ENCODE measurements at regions not wholly inside any gene's neighbourhood (a gene's known extent, or its start where the extent isn't known, plus 50 kb on each side); places are given as distances from the start of the nearest gene placed in this dataset.

DNA sequence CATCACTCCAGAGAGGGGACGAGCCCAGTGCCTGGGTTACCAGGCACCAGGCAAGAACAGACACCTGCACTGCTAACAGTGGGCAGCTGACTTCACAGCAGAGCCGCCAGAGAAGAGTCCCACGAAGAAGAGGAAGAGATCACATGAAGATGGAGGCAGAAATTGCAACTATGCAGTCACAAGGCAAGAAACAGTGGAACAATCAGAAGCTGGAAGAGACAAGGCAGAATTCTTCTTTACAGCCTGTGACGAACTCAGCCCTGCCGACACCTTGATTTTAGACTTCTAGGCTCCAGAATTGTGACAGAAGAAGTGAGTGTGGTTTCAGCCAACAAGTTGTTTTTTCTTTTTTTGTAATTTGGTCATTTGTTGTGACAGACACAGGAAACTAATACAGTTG, 59.2 kb downstream of the IL12A start:
- POLR2A ChIA-PET, result no interaction called here
- FAIRE-seq, result no peak
- TF ChIP-seq MBD2 (IDR thresholded peaks at IDR 0.05; ENCODE audit: borderline replicate concordance, low read depth) (no peak), CC2D1A (IDR thresholded peaks at IDR 0.05) (no peak), HMG20B (CRISPR knock-in tag; IDR thresholded peaks at IDR 0.05) (no peak), MAFG (tag; conservative IDR thresholded peaks at IDR 0.05) (no peak), PHB2 (IDR thresholded peaks at IDR 0.05; ENCODE audit: low read depth) (no peak), ZNF76 (CRISPR knock-in tag; IDR thresholded peaks at IDR 0.05; ENCODE audit: borderline replicate concordance) (no peak)
- TF ChIP-seq, protein P1, sequence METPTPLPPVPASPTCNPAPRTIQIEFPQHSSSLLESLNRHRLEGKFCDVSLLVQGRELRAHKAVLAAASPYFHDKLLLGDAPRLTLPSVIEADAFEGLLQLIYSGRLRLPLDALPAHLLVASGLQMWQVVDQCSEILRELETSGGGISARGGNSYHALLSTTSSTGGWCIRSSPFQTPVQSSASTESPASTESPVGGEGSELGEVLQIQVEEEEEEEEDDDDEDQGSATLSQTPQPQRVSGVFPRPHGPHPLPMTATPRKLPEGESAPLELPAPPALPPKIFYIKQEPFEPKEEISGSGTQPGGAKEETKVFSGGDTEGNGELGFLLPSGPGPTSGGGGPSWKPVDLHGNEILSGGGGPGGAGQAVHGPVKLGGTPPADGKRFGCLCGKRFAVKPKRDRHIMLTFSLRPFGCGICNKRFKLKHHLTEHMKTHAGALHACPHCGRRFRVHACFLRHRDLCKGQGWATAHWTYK (CRISPR knock-in tag; IDR thresholded peaks at IDR 0.05), result no peak
- TF ChIP-seq, protein P2, sequence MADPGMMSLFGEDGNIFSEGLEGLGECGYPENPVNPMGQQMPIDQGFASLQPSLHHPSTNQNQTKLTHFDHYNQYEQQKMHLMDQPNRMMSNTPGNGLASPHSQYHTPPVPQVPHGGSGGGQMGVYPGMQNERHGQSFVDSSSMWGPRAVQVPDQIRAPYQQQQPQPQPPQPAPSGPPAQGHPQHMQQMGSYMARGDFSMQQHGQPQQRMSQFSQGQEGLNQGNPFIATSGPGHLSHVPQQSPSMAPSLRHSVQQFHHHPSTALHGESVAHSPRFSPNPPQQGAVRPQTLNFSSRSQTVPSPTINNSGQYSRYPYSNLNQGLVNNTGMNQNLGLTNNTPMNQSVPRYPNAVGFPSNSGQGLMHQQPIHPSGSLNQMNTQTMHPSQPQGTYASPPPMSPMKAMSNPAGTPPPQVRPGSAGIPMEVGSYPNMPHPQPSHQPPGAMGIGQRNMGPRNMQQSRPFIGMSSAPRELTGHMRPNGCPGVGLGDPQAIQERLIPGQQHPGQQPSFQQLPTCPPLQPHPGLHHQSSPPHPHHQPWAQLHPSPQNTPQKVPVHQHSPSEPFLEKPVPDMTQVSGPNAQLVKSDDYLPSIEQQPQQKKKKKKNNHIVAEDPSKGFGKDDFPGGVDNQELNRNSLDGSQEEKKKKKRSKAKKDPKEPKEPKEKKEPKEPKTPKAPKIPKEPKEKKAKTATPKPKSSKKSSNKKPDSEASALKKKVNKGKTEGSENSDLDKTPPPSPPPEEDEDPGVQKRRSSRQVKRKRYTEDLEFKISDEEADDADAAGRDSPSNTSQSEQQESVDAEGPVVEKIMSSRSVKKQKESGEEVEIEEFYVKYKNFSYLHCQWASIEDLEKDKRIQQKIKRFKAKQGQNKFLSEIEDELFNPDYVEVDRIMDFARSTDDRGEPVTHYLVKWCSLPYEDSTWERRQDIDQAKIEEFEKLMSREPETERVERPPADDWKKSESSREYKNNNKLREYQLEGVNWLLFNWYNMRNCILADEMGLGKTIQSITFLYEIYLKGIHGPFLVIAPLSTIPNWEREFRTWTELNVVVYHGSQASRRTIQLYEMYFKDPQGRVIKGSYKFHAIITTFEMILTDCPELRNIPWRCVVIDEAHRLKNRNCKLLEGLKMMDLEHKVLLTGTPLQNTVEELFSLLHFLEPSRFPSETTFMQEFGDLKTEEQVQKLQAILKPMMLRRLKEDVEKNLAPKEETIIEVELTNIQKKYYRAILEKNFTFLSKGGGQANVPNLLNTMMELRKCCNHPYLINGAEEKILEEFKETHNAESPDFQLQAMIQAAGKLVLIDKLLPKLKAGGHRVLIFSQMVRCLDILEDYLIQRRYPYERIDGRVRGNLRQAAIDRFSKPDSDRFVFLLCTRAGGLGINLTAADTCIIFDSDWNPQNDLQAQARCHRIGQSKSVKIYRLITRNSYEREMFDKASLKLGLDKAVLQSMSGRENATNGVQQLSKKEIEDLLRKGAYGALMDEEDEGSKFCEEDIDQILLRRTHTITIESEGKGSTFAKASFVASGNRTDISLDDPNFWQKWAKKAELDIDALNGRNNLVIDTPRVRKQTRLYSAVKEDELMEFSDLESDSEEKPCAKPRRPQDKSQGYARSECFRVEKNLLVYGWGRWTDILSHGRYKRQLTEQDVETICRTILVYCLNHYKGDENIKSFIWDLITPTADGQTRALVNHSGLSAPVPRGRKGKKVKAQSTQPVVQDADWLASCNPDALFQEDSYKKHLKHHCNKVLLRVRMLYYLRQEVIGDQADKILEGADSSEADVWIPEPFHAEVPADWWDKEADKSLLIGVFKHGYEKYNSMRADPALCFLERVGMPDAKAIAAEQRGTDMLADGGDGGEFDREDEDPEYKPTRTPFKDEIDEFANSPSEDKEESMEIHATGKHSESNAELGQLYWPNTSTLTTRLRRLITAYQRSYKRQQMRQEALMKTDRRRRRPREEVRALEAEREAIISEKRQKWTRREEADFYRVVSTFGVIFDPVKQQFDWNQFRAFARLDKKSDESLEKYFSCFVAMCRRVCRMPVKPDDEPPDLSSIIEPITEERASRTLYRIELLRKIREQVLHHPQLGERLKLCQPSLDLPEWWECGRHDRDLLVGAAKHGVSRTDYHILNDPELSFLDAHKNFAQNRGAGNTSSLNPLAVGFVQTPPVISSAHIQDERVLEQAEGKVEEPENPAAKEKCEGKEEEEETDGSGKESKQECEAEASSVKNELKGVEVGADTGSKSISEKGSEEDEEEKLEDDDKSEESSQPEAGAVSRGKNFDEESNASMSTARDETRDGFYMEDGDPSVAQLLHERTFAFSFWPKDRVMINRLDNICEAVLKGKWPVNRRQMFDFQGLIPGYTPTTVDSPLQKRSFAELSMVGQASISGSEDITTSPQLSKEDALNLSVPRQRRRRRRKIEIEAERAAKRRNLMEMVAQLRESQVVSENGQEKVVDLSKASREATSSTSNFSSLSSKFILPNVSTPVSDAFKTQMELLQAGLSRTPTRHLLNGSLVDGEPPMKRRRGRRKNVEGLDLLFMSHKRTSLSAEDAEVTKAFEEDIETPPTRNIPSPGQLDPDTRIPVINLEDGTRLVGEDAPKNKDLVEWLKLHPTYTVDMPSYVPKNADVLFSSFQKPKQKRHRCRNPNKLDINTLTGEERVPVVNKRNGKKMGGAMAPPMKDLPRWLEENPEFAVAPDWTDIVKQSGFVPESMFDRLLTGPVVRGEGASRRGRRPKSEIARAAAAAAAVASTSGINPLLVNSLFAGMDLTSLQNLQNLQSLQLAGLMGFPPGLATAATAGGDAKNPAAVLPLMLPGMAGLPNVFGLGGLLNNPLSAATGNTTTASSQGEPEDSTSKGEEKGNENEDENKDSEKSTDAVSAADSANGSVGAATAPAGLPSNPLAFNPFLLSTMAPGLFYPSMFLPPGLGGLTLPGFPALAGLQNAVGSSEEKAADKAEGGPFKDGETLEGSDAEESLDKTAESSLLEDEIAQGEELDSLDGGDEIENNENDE (IDR thresholded peaks at IDR 0.05; ENCODE audit: low read depth, low read length), result no peak
- TF ChIP-seq, protein P3, sequence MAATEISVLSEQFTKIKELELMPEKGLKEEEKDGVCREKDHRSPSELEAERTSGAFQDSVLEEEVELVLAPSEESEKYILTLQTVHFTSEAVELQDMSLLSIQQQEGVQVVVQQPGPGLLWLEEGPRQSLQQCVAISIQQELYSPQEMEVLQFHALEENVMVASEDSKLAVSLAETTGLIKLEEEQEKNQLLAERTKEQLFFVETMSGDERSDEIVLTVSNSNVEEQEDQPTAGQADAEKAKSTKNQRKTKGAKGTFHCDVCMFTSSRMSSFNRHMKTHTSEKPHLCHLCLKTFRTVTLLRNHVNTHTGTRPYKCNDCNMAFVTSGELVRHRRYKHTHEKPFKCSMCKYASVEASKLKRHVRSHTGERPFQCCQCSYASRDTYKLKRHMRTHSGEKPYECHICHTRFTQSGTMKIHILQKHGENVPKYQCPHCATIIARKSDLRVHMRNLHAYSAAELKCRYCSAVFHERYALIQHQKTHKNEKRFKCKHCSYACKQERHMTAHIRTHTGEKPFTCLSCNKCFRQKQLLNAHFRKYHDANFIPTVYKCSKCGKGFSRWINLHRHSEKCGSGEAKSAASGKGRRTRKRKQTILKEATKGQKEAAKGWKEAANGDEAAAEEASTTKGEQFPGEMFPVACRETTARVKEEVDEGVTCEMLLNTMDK (IDR thresholded peaks at IDR 0.05; ENCODE audit: borderline replicate concordance, insufficient read depth, low read depth, low read length, poor library complexity, severe bottlenecking), result no peak

More for the DNA sequence above, 59.2 kb downstream of the IL12A start:
- Histone ChIP-seq H2AFZ (ENCODE audit: low read depth, low read length) (no peak overlapping the region), H3K9me3 (replicated peaks; ENCODE audit: control insufficient read depth, insufficient read depth, low read depth, low read length) (no peaks in the 10 kb centered on the region), H3K36me3 (ENCODE audit: control insufficient read depth, insufficient read depth, low read length) (no peaks in the 10 kb centered on the region), H4K20me1 (replicated peaks; ENCODE audit: control insufficient read depth, insufficient read depth, low read length) (no peaks in the 10 kb centered on the region), H3K9me1 (ENCODE audit: control insufficient read depth, insufficient read depth, low read length) (no peaks in the 10 kb centered on the region), H3K27ac (ENCODE audit: extremely low read depth, low read depth, low read length) (no peak overlapping the region), H3K4me3 (no peak overlapping the region), H3K27me3 (ENCODE audit: control insufficient read depth in 2 of 2, insufficient read depth in 2 of 2, low read length in 2 of 2) (peaks cover 0 to 7% of the 10 kb centered on the region in 2 experiments; a peak in 1 of 5 replicates), H3K9ac (ENCODE audit: insufficient read depth in 1 of 2, low read depth in 2 of 2, low read length in 2 of 2) (no peak overlapping the region), H3K79me2 (ENCODE audit: control insufficient read depth, insufficient read depth, low read length) (no peaks in the 10 kb centered on the region), H3K4me1 (replicated peaks in 1 of 2; ENCODE audit: control insufficient read depth in 2 of 2, insufficient read depth in 2 of 2, low read length in 2 of 2) (no peaks in the 10 kb centered on the region), H3K4me2 (ENCODE audit: insufficient read depth, low read length) (no peak overlapping the region)
- no peak for ATAC-seq
- no TSS peak for BruUV-seq (replicated peaks)
- CTCF ChIA-PET (ENCODE audit: low intra/inter-chr PET ratio), result no interaction called here
- 0% methylated on average over 4 of the region's 5 CpGs for WGBS (ENCODE audit: insufficient coverage, low coverage, missing lambda C conversion rate)
- DNase-seq (ENCODE audit: extremely low read depth in 1 of 4, low spot score in 3 of 4), result no peak
- intact Hi-C loops (cut with micrococcal nuclease) (no loop called here), in situ Hi-C loops (cut with MboI) (no loop called here)

Measured in K562 (cell line).